DMS153 treated with DMSO at 0.1 percent for 48 hours (cell line): ENCODE measurements at regions not wholly inside any gene's neighbourhood (a gene's known extent, or its start where the extent isn't known, plus 50 kb on each side); places are given as distances from the start of the nearest gene placed in this dataset.

Experiments used
- DNase-seq: peaks from one replicate; lab custom pipeline; 2025; ENCODE audit not compliant: unreplicated experiment; lab: John Stamatoyannopoulos, UW

- no peak for DNase-seq
Observed at GRCh38 chrX:126065901-126066660, 100.0 kb downstream of the DCAF12L2 start.
